Daoy (cell line): ENCODE measurements at regions not wholly inside any gene's neighbourhood (a gene's known extent, or its start where the extent isn't known, plus 50 kb on each side); places are given as distances from the start of the nearest gene placed in this dataset.

Source experiments
- DNase-seq: peaks from one replicate; pipeline ENCODE4 v3.0.0-alpha.2; 2015; ENCODE audit warnings: low read depth

DNA sequence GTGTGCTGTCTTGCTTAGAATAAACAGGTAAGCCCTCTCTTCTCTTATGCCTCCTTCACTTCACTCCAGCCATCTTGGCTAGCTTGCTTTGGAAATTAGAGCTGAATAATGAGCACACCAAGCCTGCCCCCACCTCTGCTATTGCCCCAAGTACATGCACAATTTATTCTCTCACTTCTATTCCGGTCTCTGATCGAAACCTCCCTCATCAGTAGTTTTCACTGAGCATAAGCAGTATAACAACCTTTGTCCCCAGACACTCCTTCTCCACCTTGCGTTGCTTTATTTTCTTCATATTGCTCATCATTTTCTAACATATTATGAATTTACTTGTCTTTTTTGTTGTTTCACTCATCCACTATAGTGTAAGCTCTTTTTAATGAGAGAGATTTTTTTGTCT is 253.4 kb downstream of the GXYLT1 start:
- no peak for DNase-seq

DNA sequence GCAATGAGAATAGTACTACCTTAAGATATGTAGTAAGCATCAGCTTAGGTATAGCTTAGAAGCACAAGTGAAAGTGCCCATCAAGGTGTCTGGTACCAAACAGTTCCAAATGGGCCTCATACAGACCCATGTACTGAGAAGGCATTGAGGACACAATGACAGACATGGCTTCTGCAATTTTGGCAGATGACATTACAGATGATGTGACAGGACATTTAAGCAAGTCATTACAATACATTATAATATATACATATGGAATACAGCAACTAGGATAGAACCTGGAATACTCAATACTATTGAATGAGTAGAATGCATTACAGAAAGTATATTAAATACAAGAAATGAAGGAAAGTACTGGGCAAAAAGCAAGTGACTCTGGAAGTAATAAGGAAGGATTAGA is 256.4 kb downstream of the GXYLT1 start:
- no peak for DNase-seq

DNA sequence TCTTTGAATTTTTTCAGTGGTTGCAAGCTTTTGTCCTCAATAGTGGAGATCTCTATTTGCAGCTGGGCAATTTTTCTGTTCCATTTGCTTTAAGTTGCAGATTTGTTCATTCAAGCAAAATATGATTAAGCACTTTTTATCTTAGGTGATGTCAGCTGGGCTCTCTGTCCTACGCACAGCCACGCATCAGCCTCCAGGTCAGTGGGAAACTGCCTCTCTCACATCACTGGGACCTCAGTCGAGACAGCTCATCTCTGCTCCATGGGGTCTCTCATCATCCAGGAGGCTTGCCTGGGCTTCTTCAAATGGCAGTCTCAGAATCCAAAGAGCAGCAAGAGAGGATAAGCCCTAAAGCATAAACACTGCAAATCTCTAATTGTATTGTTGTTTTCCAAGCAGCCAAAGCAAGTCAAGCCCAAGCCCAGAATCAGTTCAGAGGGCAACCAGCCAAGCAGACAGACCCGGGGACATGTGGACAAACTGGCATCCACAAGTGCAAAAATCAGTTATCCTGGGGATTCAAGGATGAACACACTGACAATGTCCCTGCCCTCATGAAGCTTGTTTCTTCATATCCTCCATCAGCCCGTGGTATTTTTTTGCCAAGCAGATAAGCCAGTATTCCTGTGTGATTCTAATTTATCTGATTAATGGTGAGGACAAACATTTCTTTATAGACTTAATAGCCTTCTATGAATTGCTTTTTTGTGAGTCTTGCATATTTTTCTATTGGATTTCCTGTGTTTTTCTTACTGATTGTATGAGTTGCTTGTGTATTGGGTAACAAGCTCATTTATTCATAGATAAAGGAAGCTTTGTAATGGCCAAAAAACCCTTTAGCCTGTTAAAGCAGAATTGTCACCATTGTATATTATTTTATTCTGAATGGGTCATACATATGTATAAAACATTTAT is 262.5 kb downstream of the GXYLT1 start:
- no peak for DNase-seq

DNA sequence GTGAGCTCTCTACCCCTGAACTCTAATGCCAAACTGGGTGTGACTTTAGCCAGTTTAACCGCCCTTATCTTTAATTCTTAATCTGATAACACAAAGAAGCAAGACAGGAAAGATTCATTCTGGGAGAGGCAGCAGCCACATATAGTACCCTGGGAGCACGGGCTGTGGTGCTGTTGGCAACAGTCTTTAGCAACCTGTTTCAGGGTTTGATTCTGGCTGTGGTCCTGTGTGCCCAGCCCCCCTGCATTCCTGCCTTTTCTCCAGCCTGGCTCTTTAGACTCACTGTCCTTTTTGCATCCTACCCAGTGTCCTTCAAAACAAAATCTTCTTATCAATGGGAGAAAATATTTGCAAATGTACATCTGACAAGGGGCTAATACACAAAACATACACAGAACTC is 275.2 kb downstream of the GXYLT1 start:
- no peak for DNase-seq

DNA sequence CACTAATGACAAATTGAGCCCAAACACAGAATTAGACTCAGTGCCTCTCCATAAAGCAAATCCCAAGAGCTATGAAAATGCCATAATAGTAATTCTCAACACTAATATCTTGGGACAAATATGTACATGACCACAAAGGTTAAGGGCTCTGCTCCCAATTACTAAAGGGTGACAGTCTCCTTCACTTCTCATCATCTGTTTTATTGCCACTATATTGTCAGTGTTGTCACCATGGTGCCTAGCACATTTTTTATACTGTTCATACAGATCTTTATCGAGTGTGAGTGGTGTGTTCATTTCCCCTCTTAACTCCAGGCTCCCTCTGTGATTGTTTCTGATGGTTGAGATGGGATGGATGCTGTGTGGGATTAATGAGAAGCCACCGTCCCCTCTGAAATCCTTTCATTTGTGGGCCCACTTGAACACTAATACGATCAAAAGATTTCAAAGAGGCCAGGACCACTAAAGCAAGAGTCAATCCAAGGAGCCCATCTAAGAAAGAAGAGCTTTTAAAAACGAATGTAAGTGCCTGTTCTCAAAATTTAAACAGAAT is 277.7 kb downstream of the GXYLT1 start:
- no peak for DNase-seq

DNA sequence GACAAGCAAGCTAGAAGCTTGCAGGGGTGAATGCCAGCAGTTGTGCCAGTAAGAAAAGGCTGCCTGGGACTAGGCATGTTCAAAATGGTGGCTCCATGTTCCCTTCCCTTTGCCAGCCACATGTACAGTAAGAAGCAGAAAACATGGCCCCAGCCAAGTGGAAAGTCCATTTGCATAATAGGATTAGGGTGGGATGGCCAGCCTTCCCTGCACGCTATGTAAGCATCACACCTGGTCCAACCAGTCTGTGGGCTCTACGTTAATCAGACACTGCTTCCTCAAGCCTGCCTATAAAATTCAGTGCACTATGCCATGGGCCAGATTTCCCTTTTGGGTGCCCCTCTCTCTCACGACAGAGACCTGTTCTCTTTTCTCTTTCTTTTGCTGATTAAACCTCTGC is 288.4 kb downstream of the GXYLT1 start:
- no peak for DNase-seq

DNA sequence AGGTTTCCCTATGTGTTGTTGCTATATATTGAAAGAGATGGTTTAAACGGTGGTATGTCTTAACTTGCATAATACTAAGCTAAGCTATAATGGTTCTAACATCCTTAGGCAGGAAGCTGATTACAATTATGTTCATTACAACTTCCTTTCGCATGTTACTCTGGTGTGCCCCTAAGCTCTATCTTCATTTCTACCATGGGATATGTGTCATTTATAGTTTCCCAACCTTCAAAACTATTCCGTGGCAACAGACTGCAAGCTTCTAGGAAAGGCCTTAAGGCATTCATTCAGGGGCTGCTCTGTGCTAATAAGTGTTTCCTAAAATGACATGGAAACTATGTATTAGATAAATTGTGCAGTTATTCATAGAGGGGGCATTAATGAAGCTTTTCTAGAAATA is 294.6 kb downstream of the GXYLT1 start:
- DNase-seq = no peak

DNA sequence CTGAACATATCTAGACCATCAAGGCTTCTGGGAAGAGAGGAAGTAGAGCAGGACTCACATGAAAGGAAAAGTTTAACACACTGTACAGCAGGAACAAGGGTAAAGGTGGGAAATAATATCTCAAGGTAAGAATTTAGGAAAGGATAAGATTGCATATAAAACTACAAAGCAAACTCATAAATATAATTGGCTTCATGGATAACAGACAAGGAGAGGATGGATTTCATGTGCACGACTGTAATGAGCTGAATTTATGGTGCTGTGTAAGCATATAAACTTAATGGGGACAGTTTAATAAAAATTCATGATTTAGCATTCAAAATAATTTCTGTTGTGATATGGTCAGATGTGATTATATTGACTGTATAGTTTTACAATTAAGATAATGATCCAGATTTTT is 298.0 kb downstream of the GXYLT1 start:
- no peak for DNase-seq

DNA sequence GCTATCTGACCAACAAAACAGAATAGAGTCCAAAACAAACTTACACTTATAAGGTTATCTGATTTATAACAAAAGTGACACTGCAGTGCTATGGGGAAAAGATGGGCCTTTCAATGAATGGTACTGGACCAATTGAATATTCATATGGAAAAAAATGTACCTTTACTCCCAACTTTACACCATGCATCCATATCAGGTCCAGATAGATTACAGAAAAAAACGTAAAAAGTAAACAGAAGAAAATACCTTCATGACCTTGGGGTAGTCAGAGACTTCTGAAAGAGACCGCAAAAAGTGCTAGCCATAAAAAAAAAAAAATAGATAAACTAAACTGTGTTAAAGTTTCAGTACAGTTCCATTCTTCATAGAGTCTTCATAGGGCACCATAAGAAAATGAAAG is 308.3 kb downstream of the GXYLT1 start:
- no peak for DNase-seq

DNA sequence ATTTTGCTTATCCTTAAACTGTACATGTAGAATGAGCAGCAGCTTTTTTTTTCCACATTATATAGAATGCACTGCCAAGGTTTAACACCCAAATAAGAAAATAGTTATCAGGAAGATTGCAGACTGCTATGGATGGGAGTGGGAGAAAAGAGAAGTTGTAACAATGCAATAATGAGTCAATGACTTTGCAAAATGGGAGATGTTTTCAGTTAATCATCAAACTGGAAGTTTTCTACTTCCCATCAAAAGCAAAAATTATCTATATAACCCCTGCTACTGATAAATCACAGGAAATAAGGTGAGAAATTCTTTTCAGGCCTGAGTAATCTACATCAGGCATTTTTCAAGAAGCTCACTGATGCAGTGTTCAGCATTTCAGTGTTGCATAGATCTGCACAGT is 309.1 kb downstream of the GXYLT1 start:
- DNase-seq = no peak

DNA sequence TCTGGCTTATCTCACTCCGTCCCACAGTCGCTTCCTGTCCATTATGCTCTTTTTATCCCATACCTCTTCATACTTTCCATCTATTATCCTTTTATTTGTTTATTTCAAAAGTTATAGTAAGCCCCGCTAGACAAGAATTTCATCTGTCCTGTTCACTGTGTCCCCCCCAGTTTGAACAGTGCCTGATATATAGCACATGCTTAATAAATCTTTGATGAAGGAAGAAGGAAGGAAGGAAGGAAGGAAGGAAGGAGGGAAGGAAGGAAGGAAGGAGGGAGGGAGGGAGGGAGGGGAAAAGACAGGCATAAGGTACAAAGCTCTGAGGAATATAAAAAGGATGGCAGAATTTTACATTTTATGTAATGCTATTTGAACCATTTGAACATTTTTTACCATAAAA is 324.7 kb downstream of the GXYLT1 start:
- no peak for DNase-seq

DNA sequence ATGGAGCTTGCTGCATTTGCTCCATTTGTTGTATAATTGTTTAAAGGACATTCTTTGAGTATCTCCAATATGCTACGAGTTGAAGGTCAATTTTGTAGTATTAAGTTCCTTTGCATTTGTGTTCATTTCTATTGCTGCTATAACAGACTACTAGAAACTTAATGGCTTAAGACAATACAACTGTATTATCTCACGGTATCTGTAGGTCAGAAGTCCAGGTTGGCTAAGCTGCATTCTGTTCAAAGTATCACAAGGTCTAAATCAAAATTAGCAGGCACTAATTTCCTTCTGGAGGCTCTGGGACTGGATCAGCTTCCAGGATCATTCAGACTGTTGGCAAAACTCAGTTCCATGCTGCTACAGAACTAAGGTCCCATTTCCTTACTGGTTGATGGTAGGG is 340.6 kb downstream of the GXYLT1 start:
- no peak for DNase-seq

DNA sequence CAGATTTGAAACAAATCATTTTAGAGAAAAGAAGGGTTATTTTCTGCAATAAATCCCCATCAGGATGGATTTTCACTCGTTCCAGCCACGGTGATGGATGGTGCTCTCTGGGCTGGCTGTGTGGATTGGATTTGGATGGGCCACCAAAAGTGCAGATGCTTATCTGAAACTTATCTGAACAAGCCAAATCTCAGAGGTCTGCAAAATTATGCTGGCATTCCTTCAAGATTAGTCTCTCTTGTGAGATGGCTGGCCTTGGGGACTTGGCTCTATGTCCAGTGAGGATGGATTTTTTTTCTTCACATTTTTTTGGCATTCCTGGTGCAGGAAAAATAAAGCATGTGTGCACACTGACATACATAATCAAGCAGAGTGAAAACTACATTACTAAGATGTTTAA is 341.9 kb downstream of the GXYLT1 start:
- no peak for DNase-seq

DNA sequence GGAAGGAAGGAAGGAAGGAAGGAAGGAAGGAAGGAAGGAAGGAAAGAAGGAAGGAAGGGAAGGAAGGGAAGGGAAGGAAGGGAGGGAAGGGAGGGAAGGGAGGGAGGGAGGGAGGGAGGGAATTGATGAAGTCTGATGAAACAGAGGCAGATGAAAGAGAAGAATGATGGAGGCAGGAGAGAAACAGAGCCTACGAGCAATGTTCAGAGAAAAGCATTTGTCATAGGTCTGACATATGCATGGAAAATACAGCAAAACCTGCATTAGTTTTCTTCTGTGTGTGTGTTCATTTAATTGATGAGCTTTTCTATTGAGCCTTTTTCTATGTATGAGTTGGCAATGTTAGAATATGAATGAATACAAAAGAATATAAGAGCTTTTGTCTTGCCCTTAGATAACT is 343.4 kb downstream of the GXYLT1 start:
- DNase-seq = no peak

DNA sequence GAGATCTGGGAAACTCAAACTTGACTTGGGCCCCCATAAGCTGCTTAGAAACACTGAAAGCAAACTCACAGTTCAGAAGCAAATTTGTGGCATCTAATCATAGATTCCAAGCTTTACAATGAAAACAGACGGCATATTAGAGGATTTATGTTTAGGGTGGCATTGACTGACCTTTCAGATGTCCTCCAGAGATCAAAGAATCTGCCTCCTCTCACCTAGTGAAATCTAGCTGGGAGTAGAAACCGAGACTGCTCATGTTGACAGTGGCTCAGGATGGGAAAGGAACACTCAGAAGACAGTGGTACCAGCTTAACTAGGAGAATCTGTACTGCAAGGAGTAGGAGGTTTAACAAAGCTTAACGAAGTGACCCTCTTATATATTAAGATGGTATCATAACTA is 345.0 kb downstream of the GXYLT1 start:
- DNase-seq = no peak

DNA sequence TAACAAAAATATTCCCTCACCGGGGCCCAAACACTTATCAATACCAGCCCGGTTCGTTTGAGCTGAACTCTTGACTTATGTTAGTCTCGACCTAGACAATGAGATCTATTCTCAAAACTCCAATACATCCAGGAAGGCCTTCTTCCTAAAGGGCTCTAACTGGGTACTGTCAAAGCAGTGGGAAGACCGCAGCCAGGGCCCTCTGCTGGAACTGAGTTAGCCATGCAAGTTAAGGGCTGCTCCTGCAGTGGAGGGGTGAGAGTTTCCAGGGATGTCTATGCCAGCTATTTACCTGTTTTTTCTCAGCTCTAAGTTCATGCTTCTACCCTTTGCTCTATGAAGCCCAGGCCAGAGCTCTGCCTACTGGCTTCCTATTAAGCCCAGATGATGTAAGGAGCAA is 348.8 kb downstream of the GXYLT1 start:
- DNase-seq = peak; percentile 5

DNA sequence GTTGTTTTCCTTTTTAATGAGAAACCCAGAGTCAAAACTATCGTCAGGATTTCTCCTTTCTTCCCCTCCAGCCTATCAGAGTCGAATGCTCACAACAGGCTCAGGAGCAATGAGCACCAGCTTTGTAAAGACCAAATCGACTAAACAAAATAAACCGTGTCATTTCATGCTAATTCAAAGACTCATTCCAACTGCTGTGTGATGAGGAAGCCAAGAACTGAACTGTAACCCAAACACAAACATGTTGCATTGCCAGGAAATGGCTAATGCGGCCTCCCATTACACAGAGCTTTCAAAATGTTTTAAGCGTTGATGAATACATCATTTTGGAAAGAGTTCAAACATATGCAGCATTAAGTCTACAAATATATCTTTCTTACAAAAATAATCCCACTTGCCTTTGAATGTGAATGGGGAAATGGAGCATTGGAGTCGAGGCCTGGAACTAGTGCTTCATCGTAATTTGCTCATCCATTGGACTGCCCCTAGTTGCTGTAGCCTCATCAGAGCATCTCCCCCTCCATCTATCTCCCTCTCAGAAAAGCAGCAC is 349.5 kb downstream of the GXYLT1 start:
- DNase-seq = no peak

DNA sequence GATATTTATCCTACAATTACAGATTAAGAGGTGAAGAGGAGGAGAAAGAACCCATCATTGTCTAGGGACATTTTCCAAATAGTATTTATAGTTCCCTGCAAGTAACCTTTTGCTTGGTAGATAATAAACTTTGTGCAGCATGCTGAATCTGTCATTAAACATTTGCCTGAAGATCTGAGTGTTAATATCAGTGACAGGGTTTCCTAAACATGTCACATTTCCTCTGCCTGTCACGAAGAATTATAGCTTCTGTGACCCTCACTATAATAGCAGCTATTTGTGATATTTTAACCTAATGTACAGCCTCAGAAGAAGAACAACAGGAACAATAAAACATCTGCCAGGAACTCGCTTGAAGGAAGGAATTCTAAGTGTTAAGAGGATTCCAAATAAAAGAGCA is 350.3 kb downstream of the GXYLT1 start:
- no peak for DNase-seq

DNA sequence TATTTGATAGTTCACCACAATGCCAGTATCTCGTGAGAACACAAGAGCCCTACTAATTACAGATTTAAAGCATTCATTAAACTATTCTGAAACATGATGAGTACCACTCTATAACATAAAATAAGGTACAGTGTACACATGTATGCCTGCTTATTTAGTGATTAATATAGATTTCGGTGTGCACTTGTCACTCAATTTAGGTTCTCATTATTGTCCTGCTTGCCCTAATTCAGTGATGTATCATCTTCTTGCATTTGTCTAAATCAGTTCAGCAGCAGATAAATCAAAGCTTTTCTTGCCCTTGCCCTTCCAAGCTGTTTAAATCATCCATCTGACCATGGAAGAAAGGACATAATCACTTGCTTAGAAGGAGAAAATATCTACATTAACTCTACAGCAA is 359.7 kb downstream of the GXYLT1 start:
- DNase-seq = no peak

DNA sequence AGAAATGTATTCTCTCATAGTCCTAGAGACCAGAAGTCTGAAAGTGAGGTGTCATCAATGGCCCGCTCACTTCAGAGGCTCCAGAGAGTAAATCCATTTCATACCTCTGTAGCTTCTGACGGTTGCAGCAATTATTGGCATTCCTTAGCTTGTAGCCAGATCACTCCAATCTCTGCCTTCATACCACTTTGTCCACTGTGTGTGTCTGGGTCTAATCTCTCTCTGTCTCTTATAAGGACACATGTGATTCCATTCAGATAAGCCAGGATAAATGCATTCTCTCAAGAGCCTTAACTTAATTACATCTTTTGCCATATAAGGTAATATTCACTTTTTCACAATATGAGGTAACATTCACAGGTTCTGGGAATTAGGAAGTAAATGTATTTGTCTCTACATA is 365.7 kb downstream of the GXYLT1 start:
- DNase-seq = no peak

DNA sequence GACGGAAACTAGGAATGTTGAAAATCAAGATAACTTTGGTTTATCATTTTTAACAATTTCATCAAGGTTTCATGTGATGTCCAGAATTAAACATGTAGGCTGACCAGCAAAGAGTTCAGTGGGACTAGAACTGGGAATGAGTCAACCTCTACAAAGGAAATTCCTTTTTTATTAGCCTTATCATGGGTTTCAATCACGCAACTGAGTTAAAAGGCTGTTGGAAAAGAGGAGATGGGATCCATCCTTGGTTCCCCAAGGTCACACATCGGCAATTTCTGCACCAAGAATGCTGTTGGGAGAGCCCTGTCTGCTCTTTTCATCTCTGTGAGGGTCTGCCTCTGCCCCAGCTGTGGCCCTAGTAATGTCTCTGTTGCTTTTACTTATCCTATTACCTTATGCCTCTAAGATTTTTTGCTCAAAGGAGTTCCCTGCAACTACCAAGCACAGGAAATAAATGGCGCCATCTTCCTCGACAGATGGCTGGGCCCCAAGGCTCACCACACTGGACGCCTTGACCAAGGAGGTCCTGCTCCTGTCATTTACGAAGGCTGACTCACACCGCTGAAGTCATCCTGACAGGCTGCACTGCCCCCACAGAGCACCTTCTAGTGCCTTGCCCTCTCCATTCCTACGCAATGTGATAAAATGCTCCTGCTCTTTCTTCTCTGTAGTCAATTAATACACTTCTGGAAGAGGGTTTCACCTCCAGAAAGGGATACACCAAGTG is 367.4 kb downstream of the GXYLT1 start:
- peak; percentile 6 for DNase-seq

DNA sequence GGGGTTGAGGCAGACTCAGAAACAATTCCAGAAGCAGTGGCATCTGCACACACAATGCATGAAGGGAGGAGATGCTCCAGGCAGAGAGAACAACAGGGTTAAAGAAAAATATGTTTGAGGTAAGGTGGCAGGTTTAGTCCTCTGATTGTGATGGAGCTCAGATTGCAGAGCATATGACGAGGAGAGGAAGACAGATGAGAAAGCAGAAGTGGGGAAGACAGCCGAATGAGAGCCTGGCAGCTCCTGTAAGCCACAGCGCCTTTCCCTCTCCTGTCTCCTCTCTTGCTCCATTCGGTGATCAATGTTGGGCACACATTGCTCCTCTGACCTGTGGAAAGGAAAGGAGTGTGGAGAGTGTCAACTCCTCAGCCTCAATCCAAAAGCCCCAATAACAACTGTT is 372.2 kb downstream of the GXYLT1 start:
- no peak for DNase-seq

DNA sequence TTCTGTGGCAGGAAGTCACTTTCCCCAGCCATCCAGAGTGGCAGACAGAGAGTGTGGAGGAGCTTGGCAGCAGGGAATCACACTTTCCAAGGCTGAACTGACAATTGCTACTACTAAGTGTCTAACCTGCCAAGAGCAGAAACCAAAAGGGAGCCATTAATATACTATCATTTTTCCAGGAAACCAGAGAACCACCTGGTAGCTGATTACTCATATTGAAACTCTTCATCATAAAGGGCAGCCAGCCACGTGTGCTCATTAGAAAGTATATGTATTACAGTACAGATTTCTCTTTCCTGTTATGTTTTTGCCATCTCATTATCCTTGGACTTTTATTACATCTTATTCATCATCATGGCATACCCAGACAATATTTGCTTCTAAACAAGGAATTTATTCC is 374.9 kb downstream of the GXYLT1 start:
- DNase-seq = no peak
